ENCODE measurements at regions not wholly inside any gene's neighbourhood (a gene's known extent, or its start where the extent isn't known, plus 50 kb on each side); places are given as distances from the start of the nearest gene placed in this dataset.

DNA sequence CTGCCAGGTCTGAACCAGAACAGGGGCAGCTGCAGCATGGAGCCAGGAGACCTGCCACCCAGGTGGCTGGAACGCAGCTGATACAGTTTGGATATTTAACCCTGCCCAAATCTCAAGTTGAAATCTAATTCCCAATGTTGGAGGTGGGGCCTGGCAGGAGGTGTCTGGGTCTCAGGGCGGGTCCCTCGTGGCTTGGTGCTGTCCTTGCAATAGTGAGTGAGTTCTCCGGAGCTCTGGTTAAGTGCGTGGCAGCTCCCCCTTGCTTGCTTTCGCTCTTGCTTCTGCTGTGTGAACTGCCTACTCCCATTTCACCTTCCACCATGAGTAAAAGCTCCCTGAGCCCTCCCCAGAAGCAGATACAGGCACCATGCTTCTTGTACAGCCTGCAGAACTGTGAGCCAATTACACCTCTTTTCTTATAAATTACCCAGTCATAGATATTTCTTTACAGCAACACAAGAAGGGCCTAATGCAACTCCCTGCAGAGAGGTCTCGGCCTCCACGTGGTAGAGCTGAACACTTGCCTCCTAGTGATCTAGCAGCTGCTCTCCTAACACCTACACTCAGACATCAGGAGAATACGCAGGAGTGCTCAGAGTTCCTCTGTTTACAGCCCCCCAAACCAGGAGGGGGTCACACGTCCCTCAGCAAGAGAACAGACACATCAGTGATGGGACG is 203.7 kb downstream of the CTTN start:
- Mint-ChIP-seq H3K4me1 (ENCODE audit: low read depth in 2 of 2) (no peaks in the 10 kb centered on the region), H3K36me3 (ENCODE audit: insufficient read depth) (no peaks in the 10 kb centered on the region), H3K4me3 (no peak overlapping the region), H3K9me3 (no peaks in the 10 kb centered on the region), H3K27me3 (peaks cover 11 to 14% of the 10 kb centered on the region in 2 donors), H3K27ac (no peak overlapping the region)
- ATAC-seq (replicated peaks): no peak
- no peak for DNase-seq

DNA sequence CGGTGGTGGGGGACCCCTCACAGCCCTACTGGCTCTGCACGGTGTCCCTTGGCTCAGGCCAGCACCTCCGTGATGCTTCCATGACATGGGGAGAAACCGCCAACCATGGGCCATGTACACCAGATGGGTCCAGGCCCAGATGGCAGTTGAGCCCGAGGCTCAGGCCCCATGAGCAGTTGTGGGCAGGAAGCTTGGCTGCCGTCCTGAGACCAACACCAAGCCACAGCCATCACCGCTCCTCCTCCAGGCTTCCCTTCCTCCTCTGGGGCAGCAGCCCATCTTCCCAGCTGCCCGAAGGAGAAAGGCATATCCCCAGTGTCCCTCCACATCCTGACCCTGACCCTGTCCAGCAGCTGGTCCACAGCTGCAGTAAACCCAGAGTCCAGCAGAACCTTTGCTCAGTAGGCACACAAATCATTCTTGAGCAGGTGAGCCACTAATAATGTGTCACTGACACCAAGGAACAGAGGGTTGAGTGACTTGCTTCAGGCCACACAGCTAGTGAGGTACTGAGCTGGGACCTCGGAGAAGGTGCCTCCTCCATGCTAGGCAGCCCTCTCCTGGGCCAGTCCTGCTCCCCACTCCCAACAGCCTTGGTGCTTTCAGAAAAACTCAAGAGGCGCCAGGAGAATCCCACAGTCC is 204.9 kb downstream of the CTTN start:
- H3K9me3 Mint-ChIP-seq: no peaks in the 10 kb centered on the region
- peaks cover 1 to 4% of the 10 kb centered on the region in 2 donors for H3K27me3 Mint-ChIP-seq
- no peak overlapping the region for H3K27ac Mint-ChIP-seq
- no peaks in the 10 kb centered on the region for H3K4me1 Mint-ChIP-seq (ENCODE audit: low read depth in 2 of 2)
- DNase-seq (no peak), ATAC-seq (replicated peaks) (no peak)
- H3K4me3 Mint-ChIP-seq: no peak overlapping the region
- no peaks in the 10 kb centered on the region for H3K36me3 Mint-ChIP-seq (ENCODE audit: insufficient read depth)

DNA sequence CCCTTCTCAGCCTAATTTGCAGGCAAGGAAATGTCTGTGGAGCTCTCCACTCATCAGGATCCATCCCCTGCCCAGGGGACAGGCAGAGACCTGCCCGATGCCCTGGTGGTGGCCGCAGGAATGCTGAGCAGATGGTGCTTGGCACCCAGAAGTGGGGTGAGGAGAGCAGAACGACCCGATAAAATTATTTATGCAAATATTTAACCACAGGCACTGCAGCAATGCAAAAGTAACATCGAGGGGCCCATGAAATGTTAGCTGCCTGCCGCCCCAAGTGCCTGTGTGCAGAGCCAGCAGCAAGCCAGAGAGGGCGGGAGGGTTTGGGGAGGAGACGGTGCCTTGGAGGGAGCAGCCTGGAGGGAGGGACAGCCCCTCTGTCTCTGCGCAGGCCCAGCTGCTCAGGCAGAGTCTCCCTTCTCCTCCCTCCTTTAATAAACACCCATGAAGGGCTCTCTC is 205.5 kb downstream of the CTTN start:
- Mint-ChIP-seq H3K4me1 (ENCODE audit: low read depth in 2 of 2) (no peaks in the 10 kb centered on the region), H3K9me3 (no peaks in the 10 kb centered on the region), H3K27me3 (peaks cover 2 to 4% of the 10 kb centered on the region in 2 donors), H3K4me3 (no peak overlapping the region), H3K27ac (no peak overlapping the region), H3K36me3 (ENCODE audit: insufficient read depth) (no peaks in the 10 kb centered on the region)
- ATAC-seq (replicated peaks) (no peak), DNase-seq (no peak)

DNA sequence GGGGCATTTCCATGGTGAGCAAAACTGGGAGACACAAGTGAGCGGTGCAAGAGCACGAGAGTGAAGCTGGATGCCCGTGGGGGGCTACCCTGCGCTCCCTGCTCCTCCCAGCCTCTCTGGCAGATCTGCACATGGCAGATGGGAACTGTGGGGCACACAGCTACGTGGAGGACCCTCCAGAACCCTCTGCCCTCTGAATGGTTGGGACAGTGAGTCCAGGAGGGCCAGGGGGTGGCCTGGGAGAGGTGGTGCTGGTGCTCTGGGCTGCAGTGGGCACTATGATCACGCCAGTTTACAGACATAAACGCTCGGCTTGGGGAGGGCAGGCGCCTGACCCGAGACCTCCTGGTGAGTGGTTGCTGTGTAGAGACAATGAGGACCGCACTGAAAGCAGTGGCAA is 205.9 kb downstream of the CTTN start:
- DNase-seq (no peak), ATAC-seq (replicated peaks) (no peak)
- peaks cover 6 to 8% of the 10 kb centered on the region in 2 donors for H3K27me3 Mint-ChIP-seq
- no peak overlapping the region for H3K27ac Mint-ChIP-seq
- H3K9me3 Mint-ChIP-seq: no peaks in the 10 kb centered on the region
- H3K36me3 Mint-ChIP-seq (ENCODE audit: insufficient read depth): no peaks in the 10 kb centered on the region
- peaks cover 0 to 1% of the 10 kb centered on the region in 2 donors for H3K4me1 Mint-ChIP-seq (ENCODE audit: low read depth in 2 of 2)
- no peak overlapping the region for H3K4me3 Mint-ChIP-seq

DNA sequence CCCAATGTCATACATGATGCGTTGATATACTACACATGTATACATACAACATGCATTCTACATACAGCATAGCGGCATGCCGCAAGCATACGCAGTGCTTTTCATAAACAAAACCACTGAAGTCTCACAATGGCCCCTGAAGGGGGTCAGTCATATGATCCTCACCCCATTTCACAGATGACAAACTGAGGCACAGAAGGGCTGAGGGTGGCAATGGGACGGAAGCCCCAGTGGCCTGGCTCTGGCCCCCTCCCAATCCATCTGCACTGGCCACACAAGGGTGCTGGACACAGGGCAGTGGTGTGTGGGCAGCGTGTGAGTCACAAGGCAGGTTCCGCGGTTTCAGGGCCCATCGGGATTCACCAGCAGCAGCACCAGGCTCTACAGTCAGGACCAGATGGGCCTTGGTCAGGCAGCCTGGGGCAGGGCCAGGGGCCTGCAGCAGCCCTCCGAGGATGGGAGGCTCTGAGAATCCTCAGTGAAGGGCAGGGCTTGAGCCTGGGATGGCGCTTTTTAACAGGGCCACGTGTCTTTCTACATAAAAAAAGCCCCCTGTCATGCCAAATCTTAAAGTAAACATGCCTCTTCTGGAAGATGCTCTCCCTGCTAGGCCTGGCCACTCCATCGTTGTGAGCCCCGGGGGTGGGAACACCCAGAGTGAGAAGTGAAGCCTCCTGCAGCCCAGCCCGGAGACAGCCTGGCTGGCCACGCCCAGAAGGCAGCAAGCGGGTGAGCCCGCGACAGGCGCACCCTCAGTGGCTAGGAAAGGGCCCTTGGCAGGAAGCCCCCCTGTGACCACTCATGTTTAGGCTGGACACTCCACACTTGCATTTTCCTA is 206.5 kb downstream of the CTTN start:
- Mint-ChIP-seq H3K27ac (no peak overlapping the region), H3K9me3 (no peaks in the 10 kb centered on the region), H3K36me3 (ENCODE audit: insufficient read depth) (no peaks in the 10 kb centered on the region), H3K4me1 (ENCODE audit: low read depth in 2 of 2) (peaks cover 0 to 1% of the 10 kb centered on the region in 2 donors), H3K4me3 (no peak overlapping the region), H3K27me3 (peaks cover 6 to 10% of the 10 kb centered on the region in 2 donors)
- no peak for ATAC-seq (replicated peaks)
- DNase-seq: no peak

DNA sequence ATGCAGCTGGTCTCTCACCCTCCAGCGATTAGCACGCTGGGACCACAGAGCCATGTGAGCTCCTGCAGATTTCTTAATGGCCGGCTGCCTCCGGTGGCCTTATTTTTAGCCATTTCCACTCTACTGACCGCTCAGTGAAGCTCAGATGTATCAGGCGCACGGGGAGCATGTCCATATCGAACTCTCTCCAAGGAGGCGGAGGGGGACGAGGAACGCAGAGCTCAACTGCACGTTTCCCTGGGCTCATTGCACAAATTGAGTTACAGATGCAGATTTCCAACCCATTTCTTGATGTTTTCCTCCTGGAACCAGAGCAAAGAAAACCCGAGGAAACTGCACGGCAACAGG is 207.1 kb downstream of the CTTN start:
- Mint-ChIP-seq H3K4me1 (ENCODE audit: low read depth in 2 of 2) (peaks cover 0 to 1% of the 10 kb centered on the region in 2 donors), H3K27ac (no peak overlapping the region), H3K9me3 (no peaks in the 10 kb centered on the region), H3K4me3 (no peak overlapping the region), H3K27me3 (peaks cover 9 to 10% of the 10 kb centered on the region in 2 donors), H3K36me3 (ENCODE audit: insufficient read depth) (no peaks in the 10 kb centered on the region)
- ATAC-seq (replicated peaks) (no peak), DNase-seq (no peak)

DNA sequence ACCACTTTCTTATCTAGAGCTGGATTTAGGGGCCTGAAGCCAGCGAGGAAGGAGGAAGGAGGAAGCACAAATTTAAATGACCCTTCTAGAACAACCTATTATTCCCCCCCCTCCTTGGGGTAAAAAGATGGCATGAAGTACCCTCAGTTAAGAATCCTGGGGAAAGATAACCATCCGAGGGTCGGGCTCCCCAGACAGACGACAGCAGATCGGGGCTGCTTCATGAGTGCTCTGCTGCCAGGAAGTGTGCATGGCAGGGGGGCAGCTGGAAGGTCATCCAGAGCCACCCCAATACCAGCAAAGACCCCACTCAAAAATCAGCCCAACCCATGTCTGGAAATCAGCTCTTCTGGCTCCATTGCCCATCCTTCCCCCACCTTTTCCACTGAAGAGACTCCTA is 207.5 kb downstream of the CTTN start:
- peaks cover 10 to 12% of the 10 kb centered on the region in 2 donors for H3K27me3 Mint-ChIP-seq
- H3K27ac Mint-ChIP-seq: no peak overlapping the region
- ATAC-seq (replicated peaks) (no peak), DNase-seq (no peak)
- no peaks in the 10 kb centered on the region for H3K36me3 Mint-ChIP-seq (ENCODE audit: insufficient read depth)
- no peaks in the 10 kb centered on the region for H3K9me3 Mint-ChIP-seq
- peaks cover 0 to 1% of the 10 kb centered on the region in 2 donors for H3K4me1 Mint-ChIP-seq (ENCODE audit: low read depth in 2 of 2)
- H3K4me3 Mint-ChIP-seq: no peak overlapping the region

DNA sequence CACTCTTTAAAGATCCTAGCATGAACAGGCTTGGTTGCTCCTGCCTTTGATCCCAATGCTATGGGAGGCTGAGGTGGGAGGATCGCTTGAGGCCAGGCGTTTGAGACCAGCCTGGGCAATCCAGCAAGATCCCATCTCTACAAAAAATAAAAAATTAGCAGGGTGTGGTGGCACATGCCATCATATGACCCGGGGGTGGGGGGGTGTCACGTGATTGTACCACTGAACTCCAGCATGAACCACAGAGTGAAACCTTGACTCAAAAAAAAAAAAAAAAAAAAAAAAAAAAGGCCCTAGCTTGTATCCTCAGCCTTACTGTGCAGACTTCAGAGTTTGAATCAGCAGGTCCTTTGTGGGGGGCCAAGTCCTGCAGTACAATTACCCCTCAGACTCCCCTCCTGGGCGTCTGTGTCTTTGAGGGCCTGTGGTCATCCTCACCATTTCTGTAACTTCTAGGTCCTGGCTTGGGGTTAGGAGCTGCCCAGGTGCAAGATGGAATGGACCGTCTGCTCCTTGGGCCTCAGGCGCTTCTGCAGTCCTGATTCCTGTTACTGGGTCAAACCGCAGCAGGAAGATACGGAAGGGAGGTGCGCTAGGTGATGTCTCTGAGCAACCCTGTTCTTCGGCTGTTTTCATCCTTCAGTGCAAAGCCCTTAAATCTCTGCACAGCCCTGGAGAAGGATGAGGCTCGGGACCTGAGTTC is 208.1 kb downstream of the CTTN start:
- Mint-ChIP-seq H3K27ac (no peak overlapping the region), H3K4me3 (no peak overlapping the region), H3K36me3 (ENCODE audit: insufficient read depth) (no peaks in the 10 kb centered on the region), H3K4me1 (ENCODE audit: low read depth in 2 of 2) (peaks cover 0 to 1% of the 10 kb centered on the region in 2 donors), H3K27me3 (peaks cover 10 to 12% of the 10 kb centered on the region in 2 donors), H3K9me3 (no peaks in the 10 kb centered on the region)
- DNase-seq: no peak
- ATAC-seq (replicated peaks): no peak

DNA sequence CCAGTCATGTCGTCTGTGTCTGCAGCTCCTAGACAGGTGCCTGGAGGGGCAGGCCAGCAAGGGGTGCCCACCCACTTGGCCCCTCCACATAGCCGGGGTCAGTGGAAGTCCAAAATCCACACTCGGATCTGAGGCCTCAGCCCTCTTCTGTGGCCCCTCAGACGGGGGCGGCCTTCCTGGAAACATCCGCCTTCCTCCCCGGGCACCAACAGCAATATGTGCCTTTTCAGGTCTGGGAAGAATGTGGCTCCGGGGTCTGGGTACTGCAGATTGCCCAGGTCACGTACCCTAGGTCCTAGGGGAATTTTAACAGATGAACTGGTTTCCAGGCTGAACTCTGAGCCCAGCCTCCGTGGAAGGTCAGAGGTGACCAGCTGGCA is 208.6 kb downstream of the CTTN start:
- no peak overlapping the region for H3K4me3 Mint-ChIP-seq
- H3K27ac Mint-ChIP-seq: no peak overlapping the region
- H3K9me3 Mint-ChIP-seq: no peaks in the 10 kb centered on the region
- DNase-seq: no peak
- peaks cover 0 to 1% of the 10 kb centered on the region in 2 donors for H3K4me1 Mint-ChIP-seq (ENCODE audit: low read depth in 2 of 2)
- no peak for ATAC-seq (replicated peaks)
- peaks cover 10 to 12% of the 10 kb centered on the region in 2 donors for H3K27me3 Mint-ChIP-seq
- H3K36me3 Mint-ChIP-seq (ENCODE audit: insufficient read depth): no peaks in the 10 kb centered on the region

DNA sequence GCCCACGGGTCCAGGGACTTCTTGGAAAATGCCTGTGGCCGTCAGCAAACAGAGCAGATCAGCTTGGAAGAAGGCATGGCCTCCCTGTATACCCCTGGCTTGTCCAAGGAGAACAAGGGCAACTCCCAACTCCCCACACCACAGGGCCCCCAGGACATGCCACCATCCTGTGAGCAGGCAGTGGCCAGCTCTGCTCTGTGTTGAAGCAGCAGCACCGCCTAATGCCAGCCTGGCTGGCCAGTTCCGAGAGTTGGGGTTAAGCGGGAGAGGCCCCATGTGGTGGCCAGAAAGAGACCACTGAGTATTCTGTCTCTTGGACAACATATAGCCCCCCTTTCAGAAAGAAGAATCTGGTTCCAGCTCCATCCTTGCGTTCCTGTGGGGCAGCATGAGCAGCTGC is 209.2 kb downstream of the CTTN start:
- H3K4me3 Mint-ChIP-seq: no peak overlapping the region
- no peaks in the 10 kb centered on the region for H3K9me3 Mint-ChIP-seq
- H3K27me3 Mint-ChIP-seq: peaks cover 12 to 13% of the 10 kb centered on the region in 2 donors
- DNase-seq (no peak), ATAC-seq (replicated peaks) (no peak)
- no peak overlapping the region for H3K27ac Mint-ChIP-seq
- no peaks in the 10 kb centered on the region for H3K36me3 Mint-ChIP-seq (ENCODE audit: insufficient read depth)
- peaks cover 0 to 1% of the 10 kb centered on the region in 2 donors for H3K4me1 Mint-ChIP-seq (ENCODE audit: low read depth in 2 of 2)

DNA sequence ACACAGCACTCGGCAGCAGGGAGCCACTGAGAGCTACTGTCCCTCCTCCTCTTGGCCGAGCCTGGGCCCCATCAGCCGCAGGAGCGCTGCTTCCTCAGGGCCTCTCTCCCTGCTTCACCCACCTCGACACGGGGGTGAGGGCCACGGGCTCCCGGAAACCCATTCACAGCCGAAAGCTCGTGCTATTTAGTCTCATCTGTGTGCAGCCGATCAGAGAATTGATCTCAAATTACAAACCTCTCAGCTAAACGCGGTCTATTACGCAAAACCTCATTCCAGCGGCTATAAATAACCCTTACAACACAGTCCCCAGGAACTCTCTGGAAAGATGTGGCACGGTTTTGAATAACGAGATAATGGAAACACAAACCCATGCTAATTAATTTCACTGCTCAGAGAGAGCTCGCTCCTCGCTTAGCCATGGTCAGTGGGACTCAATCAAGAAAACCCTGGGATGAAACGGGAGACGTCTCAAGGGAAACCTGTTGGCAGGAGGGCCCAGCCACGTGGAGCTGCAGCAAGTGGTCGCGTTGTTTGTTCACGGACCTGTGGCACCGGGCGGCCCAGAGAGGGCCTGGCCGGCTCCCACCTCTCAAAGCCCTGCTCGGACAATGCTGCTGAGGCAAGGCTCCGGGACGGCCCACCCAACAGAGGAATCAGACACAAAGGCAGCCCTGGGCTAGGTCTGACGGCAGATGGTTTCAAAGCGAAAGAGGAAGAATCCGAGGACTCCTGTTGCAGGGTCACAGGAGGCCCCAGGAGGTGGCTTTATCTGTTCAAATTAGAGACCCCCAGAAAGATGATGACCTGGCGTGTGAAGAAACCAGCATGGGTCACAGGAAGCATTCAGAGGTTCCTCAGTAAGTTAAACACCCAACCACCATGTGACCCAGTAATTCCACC is 210.5 kb downstream of the CTTN start:
- peaks cover 0 to 1% of the 10 kb centered on the region in 2 donors for H3K4me1 Mint-ChIP-seq (ENCODE audit: low read depth in 2 of 2)
- no peak overlapping the region for H3K27ac Mint-ChIP-seq
- H3K9me3 Mint-ChIP-seq: no peaks in the 10 kb centered on the region
- peaks cover 12 to 18% of the 10 kb centered on the region in 2 donors for H3K27me3 Mint-ChIP-seq
- H3K4me3 Mint-ChIP-seq: no peak overlapping the region
- no peaks in the 10 kb centered on the region for H3K36me3 Mint-ChIP-seq (ENCODE audit: insufficient read depth)
- DNase-seq (no peak), ATAC-seq (replicated peaks) (no peak)

DNA sequence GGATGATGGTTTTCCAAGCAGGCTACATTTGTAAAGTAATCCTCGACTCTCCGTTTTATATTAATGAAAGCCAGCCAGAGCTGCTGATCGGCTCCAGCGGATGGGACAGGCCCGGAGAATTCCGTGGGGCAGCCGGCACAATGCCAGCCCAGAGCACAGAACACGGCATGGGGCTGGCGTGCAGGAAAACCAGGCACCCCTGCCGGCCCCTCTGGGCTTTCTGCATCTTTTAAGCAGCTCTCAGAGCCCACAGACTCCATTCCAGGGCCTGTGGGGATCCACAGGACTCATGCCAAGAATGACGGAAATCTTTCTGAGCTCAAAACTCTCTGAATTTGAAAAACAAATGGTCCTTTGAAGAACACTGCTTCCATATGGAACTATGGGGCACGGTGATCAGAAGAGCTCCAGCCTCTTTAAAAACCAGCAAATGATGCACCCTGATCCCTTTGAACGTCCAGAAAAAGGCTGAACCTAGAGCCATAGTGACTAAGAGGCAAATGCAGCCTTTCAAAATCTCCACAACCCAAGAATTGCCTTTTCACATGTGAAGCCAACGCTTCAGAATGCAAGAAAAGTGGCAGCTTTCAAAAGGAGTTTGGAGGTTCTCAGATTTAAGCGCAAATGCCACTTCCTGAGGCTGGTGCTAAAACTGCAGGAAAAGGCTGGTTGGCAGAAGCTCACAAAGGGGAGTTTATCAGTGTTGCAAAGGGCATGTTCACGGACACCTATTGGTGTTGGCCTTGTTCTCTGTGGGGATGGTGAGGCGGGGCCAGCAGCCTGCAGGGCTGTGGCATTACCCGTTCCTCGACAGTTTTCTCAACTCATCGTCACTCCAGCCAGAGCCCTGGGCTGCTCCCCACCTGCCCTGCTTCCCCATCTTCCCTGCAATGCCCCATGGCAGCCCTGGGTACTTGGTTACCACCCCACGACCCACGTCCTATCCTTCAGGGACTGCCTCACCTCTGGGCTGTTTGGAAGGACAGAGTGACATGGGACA is 212.5 kb downstream of the CTTN start:
- Mint-ChIP-seq H3K4me1 (ENCODE audit: low read depth in 2 of 2) (peaks cover 0 to 1% of the 10 kb centered on the region in 2 donors), H3K36me3 (ENCODE audit: insufficient read depth) (no peaks in the 10 kb centered on the region)
- no peak for DNase-seq

More for the DNA sequence above, 212.5 kb downstream of the CTTN start:
- H3K27me3 Mint-ChIP-seq: peaks cover 12 to 18% of the 10 kb centered on the region in 2 donors
- H3K4me3 Mint-ChIP-seq: no peak overlapping the region
- H3K27ac Mint-ChIP-seq: no peak overlapping the region
- ATAC-seq (replicated peaks): no peak
- no peaks in the 10 kb centered on the region for H3K9me3 Mint-ChIP-seq

Data from effector memory CD8-positive, alpha-beta T cell (primary cell).